ENCODE measurements at regions not wholly inside any gene's neighbourhood (a gene's known extent, or its start where the extent isn't known, plus 50 kb on each side); places are given as distances from the start of the nearest gene placed in this dataset.

- Histone ChIP-seq H3K9me3 (ENCODE audit: low read length) (peaks cover 6% of the 10 kb centered on the region), H3K36me3 (ENCODE audit: insufficient read depth, low read length) (no peaks in the 10 kb centered on the region), H3K4me2 (ENCODE audit: low read length) (no peak overlapping the region), H2AFZ (ENCODE audit: low read depth, low read length) (no peak overlapping the region), H3F3A (ENCODE audit: insufficient read depth, low read length, poor library complexity, severe bottlenecking) (no peaks in the 10 kb centered on the region), H3K79me2 (replicated peaks; ENCODE audit: insufficient read depth, low read length) (no peaks in the 10 kb centered on the region), H4K20me1 (ENCODE audit: insufficient read depth) (no peaks in the 10 kb centered on the region), H3K4me3 (ENCODE audit: low read length) (no peak overlapping the region), H3K9ac (ENCODE audit: low read length) (no peak overlapping the region), H3K27me3 (ENCODE audit: insufficient read depth, low read depth, low read length) (no peaks in the 10 kb centered on the region), H3K27ac (ENCODE audit: low read length) (no peak overlapping the region), H3K9me2 (ENCODE audit: insufficient read depth, low read length) (no peaks in the 10 kb centered on the region)
- TF ChIP-seq POLR2AphosphoS5 (IDR thresholded peaks at IDR 0.05) (no peak), SMC3 (conservative IDR thresholded peaks at IDR 0.05; ENCODE audit: poor library complexity) (no peak), REST (IDR thresholded peaks at IDR 0.05; ENCODE audit: borderline replicate concordance) (no peak), TAF1 (IDR thresholded peaks at IDR 0.05; ENCODE audit: low read depth) (no peak), RAD21 (conservative IDR thresholded peaks at IDR 0.05) (no peak), MXI1 (conservative IDR thresholded peaks at IDR 0.05; ENCODE audit: poor library complexity, severe bottlenecking) (no peak), EP300 (conservative IDR thresholded peaks at IDR 0.05; ENCODE audit: poor library complexity, severe bottlenecking) (no peak), EZH2 (IDR thresholded peaks at IDR 0.05; ENCODE audit: borderline replicate concordance, insufficient read depth, low read length, poor library complexity, severe bottlenecking) (no peak), CTCF (IDR thresholded peaks at IDR 0.05; ENCODE audit: poor library complexity, severe bottlenecking) (no peak)
Measured at GRCh38 chr2:107325981-107326786, 440.2 kb upstream of the ST6GAL2 start.

- Histone ChIP-seq H2AFZ (ENCODE audit: low read depth, low read length) (no peak overlapping the region), H3K27ac (ENCODE audit: low read length) (no peak overlapping the region), H3F3A (ENCODE audit: insufficient read depth, low read length, poor library complexity, severe bottlenecking) (no peaks in the 10 kb centered on the region), H3K9me3 (ENCODE audit: low read length) (no peaks in the 10 kb centered on the region), H3K79me2 (replicated peaks; ENCODE audit: insufficient read depth, low read length) (no peaks in the 10 kb centered on the region), H3K27me3 (ENCODE audit: insufficient read depth, low read depth, low read length) (no peaks in the 10 kb centered on the region), H4K20me1 (ENCODE audit: insufficient read depth) (no peaks in the 10 kb centered on the region), H3K36me3 (ENCODE audit: insufficient read depth, low read length) (no peaks in the 10 kb centered on the region), H3K9me2 (ENCODE audit: insufficient read depth, low read length) (no peaks in the 10 kb centered on the region), H3K4me3 (ENCODE audit: low read length) (no peak overlapping the region), H3K9ac (ENCODE audit: low read length) (no peak overlapping the region), H3K4me2 (ENCODE audit: low read length) (no peak overlapping the region)
- no peak for TF ChIP-seq EP300 (conservative IDR thresholded peaks at IDR 0.05; ENCODE audit: poor library complexity, severe bottlenecking)
- TF ChIP-seq POLR2AphosphoS5 (IDR thresholded peaks at IDR 0.05): no peak
- TF ChIP-seq MXI1 (conservative IDR thresholded peaks at IDR 0.05; ENCODE audit: poor library complexity, severe bottlenecking): no peak
- no peak for TF ChIP-seq TAF1 (IDR thresholded peaks at IDR 0.05; ENCODE audit: low read depth)
- no peak for TF ChIP-seq REST (IDR thresholded peaks at IDR 0.05; ENCODE audit: borderline replicate concordance)
- no peak for TF ChIP-seq CTCF (IDR thresholded peaks at IDR 0.05; ENCODE audit: poor library complexity, severe bottlenecking)
- no peak for TF ChIP-seq SMC3 (conservative IDR thresholded peaks at IDR 0.05; ENCODE audit: poor library complexity)
- no peak for TF ChIP-seq EZH2 (IDR thresholded peaks at IDR 0.05; ENCODE audit: borderline replicate concordance, insufficient read depth, low read length, poor library complexity, severe bottlenecking)
- TF ChIP-seq RAD21 (conservative IDR thresholded peaks at IDR 0.05): no peak
Measured at GRCh38 chr2:107334306-107334705, 448.3 kb upstream of the ST6GAL2 start.
